Hepatocyte (in vitro differentiated cells): ENCODE measurements at regions not wholly inside any gene's neighbourhood (a gene's known extent, or its start where the extent isn't known, plus 50 kb on each side); places are given as distances from the start of the nearest gene placed in this dataset. TPM values are rescaled to one million over a fixed set of nuclear protein-coding genes. Genes with fewer than 3 reads are reported as not detected.

Source experiments
- small RNA-seq: library from RNA; depleted of rRNA; stranded (forward); fragments of <200 nt; gene quantifications from one replicate; pipeline ENCODE3, GENCODE V24; 2014

Small RNA genes lying in the stretch of these regions (small RNA-seq; reads per million reads assigned to genes)
- gene AC013410.2, result not detected
